SK-N-SH treated with all-trans-retinoic acid at 6 μM for 48 hours (cell line): ENCODE measurements at regions not wholly inside any gene's neighbourhood (a gene's known extent, or its start where the extent isn't known, plus 50 kb on each side); places are given as distances from the start of the nearest gene placed in this dataset.

Experiments used
- ATAC-seq: fragments of 200-7000 bp; cut with Tn5 transposase; 3 replicates; pipeline ENCODE4 v1.9.1; 2020; ENCODE audit warnings: mild to moderate bottlenecking, moderate library complexity
- ARNTL ChIP-seq: fragments of 450-650 bp; formaldehyde crosslinking; IDR thresholded peaks from 2 replicates; pipeline ENCODE4 v1.5.0; 2020; ENCODE audit warnings: low read depth, mild to moderate bottlenecking, moderate library complexity, borderline replicate concordance
- BACH2 ChIP-seq: fragments of 250-450 bp; sonication (Bioruptor Pico); IDR thresholded peaks from 2 replicates; pipeline ENCODE4 v1.9.0; 2021; ENCODE audit warnings: mild to moderate bottlenecking, borderline replicate concordance
- CSDC2 ChIP-seq: fragments of 250-450 bp; sonication (Bioruptor Pico); IDR thresholded peaks from 2 replicates; pipeline ENCODE4 v1.5.0; 2020; ENCODE audit warnings: mild to moderate bottlenecking, moderate library complexity
- ESRRG ChIP-seq: fragments of 250-450 bp; sonication (Bioruptor Pico); IDR thresholded peaks from 2 replicates; pipeline ENCODE4 v1.6.1; 2021; ENCODE audit warnings: mild to moderate bottlenecking
- GLIS3 ChIP-seq: fragments of 250-450 bp; sonication (Bioruptor Pico); IDR thresholded peaks from 2 replicates; pipeline ENCODE4 v1.5.0; 2020; ENCODE audit warnings: mild to moderate bottlenecking, moderate library complexity
- ISL1 ChIP-seq: fragments of 250-450 bp; sonication (Bioruptor Pico); IDR thresholded peaks from 2 replicates; pipeline ENCODE4 v2.1.2; 2022; ENCODE audit warnings: mild to moderate bottlenecking, moderate library complexity
- OSR1 ChIP-seq: fragments of 250-450 bp; sonication (Bioruptor Pico); IDR thresholded peaks from 2 replicates; pipeline ENCODE4 v1.8.0; 2022; ENCODE audit warnings: moderate library complexity, mild to moderate bottlenecking, inconsistent platforms
- PPARA ChIP-seq: fragments of 250-450 bp; sonication (Bioruptor Pico); IDR thresholded peaks from 2 replicates; pipeline ENCODE4 v1.5.0; 2020; ENCODE audit warnings: mild to moderate bottlenecking, borderline replicate concordance
- RARB ChIP-seq: fragments of 250-450 bp; sonication (Bioruptor Pico); IDR thresholded peaks from 2 replicates; pipeline ENCODE4 v1.8.0; 2021; ENCODE audit warnings: mild to moderate bottlenecking, moderate library complexity
- SNAI2 ChIP-seq: fragments of 250-450 bp; sonication (Bioruptor Pico); IDR thresholded peaks from 2 replicates; pipeline ENCODE4 v1.5.0; 2020; ENCODE audit warnings: mild to moderate bottlenecking, moderate library complexity
- TCF4 ChIP-seq: fragments of 250-450 bp; sonication (Bioruptor Pico); IDR thresholded peaks from 2 replicates; pipeline ENCODE4 v1.8.0; 2021; ENCODE audit warnings: mild to moderate bottlenecking, moderate library complexity, borderline replicate concordance
- TOX ChIP-seq: fragments of 250-450 bp; sonication (Bioruptor Pico); IDR thresholded peaks from 2 replicates; pipeline ENCODE4 v1.8.0; 2021; ENCODE audit warnings: mild to moderate bottlenecking, moderate library complexity, borderline replicate concordance
- ZC3H10 ChIP-seq: fragments of 250-450 bp; sonication (Bioruptor Pico); IDR thresholded peaks from 2 replicates; pipeline ENCODE4 v1.5.1; 2021; ENCODE audit warnings: mild to moderate bottlenecking, moderate library complexity
- ZFP3 ChIP-seq: fragments of 250-450 bp; sonication (Bioruptor Pico); IDR thresholded peaks from 2 replicates; pipeline ENCODE4 v1.5.0; 2020; ENCODE audit warnings: mild to moderate bottlenecking, moderate library complexity
- ZFP30 ChIP-seq: fragments of 450-650 bp; formaldehyde crosslinking; IDR thresholded peaks from 2 replicates; pipeline ENCODE4 v1.5.0; 2022; ENCODE audit warnings: mild to moderate bottlenecking, moderate library complexity
- ZNF565 ChIP-seq: fragments of 450-650 bp; formaldehyde crosslinking; conservative IDR thresholded peaks from 2 replicates; pipeline ENCODE4 v1.5.0; 2020; ENCODE audit warnings: low read depth, mild to moderate bottlenecking, moderate library complexity
- ZNF70 ChIP-seq: fragments of 450-650 bp; formaldehyde crosslinking; IDR thresholded peaks from 2 replicates; pipeline ENCODE4 v1.5.0; 2020; ENCODE audit warnings: mild to moderate bottlenecking, moderate library complexity
- ZNF8 ChIP-seq: fragments of 450-650 bp; formaldehyde crosslinking; IDR thresholded peaks from 2 replicates; pipeline ENCODE4 v1.5.0; 2020; ENCODE audit warnings: mild to moderate bottlenecking, moderate library complexity
- TF ChIP-seq, protein P1 (sequence below): fragments of 250-450 bp; sonication (Bioruptor Pico); IDR thresholded peaks from 2 replicates; pipeline ENCODE4 v1.5.1; 2020; ENCODE audit warnings: low read depth, mild to moderate bottlenecking, moderate library complexity
- TF ChIP-seq, protein P2 (sequence below): fragments of 250-450 bp; sonication (Bioruptor Pico); IDR thresholded peaks from 2 replicates; pipeline ENCODE4 v1.8.0; 2021; ENCODE audit warnings: low read depth, mild to moderate bottlenecking, moderate library complexity, borderline replicate concordance
- TF ChIP-seq, protein P3 (sequence below): fragments of 250-450 bp; sonication (Bioruptor Pico); IDR thresholded peaks from 2 replicates; pipeline ENCODE4 v1.5.0; 2020; ENCODE audit warnings: mild to moderate bottlenecking, moderate library complexity
- TF ChIP-seq, protein P4 (sequence below): fragments of 250-450 bp; sonication (Bioruptor Pico); IDR thresholded peaks from 2 replicates; pipeline ENCODE4 v1.8.0; 2020; ENCODE audit warnings: mild to moderate bottlenecking, moderate library complexity, borderline replicate concordance

DNA sequence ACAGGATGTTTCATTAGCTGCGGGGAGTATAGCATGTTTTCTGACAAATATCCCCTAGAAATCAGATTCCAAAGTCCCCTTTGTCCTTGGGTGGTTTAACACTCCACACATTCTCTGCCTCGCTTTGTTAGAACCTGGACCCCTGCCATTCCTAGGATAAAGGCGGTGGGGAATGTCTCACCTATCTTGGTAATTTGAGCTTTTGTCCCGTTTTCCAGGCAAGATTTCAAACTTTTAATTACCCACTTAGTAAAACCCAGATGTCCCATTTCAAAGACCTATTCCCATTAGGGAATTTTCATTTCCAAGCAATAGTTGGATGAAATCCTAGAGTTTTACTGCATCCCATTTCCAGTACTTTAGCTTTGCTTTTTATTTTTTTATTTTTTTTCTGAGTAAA is 501.0 kb upstream of the MAP3K7 start:
- ATAC-seq = no peak
- no peak for TF ChIP-seq ZNF70
- TF ChIP-seq GLIS3 (CRISPR knock-in tag) = no peak
- TF ChIP-seq ZNF8 (CRISPR knock-in tag) = no peak

DNA sequence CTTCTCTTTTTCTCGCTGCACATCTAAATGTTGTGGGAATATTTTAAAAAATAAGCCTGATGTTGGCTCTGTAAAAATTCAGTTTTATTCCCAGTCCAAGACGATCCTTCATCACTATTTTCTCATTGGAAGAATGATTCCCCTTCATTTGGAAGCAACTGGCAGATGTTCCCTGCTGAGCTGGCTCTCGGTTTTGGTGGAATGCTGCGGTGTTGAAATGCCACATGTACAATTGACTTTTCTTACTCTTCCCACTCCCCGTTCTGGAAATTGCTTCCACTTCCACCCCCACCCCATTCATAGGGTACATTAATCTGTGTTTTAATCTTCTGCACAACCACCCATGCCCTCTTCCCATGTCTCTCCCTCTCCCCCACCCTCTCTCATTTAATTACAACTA is 496.3 kb upstream of the MAP3K7 start:
- no peak for ATAC-seq
- TF ChIP-seq, protein P1, sequence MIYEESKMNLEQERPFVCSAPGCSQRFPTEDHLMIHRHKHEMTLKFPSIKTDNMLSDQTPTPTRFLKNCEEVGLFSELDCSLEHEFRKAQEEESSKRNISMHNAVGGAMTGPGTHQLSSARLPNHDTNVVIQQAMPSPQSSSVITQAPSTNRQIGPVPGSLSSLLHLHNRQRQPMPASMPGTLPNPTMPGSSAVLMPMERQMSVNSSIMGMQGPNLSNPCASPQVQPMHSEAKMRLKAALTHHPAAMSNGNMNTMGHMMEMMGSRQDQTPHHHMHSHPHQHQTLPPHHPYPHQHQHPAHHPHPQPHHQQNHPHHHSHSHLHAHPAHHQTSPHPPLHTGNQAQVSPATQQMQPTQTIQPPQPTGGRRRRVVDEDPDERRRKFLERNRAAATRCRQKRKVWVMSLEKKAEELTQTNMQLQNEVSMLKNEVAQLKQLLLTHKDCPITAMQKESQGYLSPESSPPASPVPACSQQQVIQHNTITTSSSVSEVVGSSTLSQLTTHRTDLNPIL = no peak
- TF ChIP-seq GLIS3 (CRISPR knock-in tag) = no peak
- TF ChIP-seq ZNF8 (CRISPR knock-in tag) = no peak
- no peak for TF ChIP-seq RARB
- TF ChIP-seq CSDC2 (CRISPR knock-in tag) = no peak
- TF ChIP-seq TCF4 (CRISPR knock-in tag) = no peak
- no peak for TF ChIP-seq OSR1 (CRISPR knock-in tag)
- TF ChIP-seq ZC3H10 = no peak
- TF ChIP-seq ZFP3 (CRISPR knock-in tag) = no peak
- TF ChIP-seq PPARA (CRISPR knock-in tag) = no peak
- TF ChIP-seq, protein P2, sequence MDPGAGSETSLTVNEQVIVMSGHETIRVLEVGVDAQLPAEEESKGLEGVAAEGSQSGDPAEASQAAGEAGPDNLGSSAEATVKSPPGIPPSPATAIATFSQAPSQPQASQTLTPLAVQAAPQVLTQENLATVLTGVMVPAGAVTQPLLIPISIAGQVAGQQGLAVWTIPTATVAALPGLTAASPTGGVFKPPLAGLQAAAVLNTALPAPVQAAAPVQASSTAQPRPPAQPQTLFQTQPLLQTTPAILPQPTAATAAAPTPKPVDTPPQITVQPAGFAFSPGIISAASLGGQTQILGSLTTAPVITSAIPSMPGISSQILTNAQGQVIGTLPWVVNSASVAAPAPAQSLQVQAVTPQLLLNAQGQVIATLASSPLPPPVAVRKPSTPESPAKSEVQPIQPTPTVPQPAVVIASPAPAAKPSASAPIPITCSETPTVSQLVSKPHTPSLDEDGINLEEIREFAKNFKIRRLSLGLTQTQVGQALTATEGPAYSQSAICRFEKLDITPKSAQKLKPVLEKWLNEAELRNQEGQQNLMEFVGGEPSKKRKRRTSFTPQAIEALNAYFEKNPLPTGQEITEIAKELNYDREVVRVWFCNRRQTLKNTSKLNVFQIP (CRISPR knock-in tag) = no peak
- TF ChIP-seq ARNTL = no peak
- TF ChIP-seq ZFP30 (CRISPR knock-in tag) = no peak
- TF ChIP-seq ESRRG (CRISPR knock-in tag) = no peak

DNA sequence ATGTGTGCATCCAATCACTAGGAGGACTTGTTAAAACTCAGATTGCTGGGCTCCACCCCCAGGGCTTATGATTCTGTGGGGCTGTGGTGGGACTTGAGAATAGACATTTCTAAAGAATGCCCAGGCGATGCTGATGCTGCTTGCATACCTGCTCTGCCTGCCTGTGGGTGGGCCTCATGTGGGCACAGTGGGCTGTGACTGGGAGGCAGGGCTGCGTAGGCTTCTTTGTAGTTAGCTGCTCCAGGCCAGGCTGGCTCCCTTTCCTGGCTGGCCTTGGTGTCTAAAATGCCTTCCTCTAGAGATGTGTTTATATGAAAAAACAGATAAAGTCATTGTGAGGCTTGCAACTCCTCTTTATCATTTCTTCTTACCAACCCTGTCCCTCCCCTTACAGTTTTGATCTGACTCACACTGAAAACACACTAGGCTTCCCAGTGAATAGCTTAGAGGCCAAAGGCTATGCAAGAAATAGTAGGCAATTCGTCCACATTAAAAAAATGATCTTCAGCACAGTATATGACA is 495.5 kb upstream of the MAP3K7 start:
- ATAC-seq = no peak
- TF ChIP-seq ZNF8 (CRISPR knock-in tag) = no peak

DNA sequence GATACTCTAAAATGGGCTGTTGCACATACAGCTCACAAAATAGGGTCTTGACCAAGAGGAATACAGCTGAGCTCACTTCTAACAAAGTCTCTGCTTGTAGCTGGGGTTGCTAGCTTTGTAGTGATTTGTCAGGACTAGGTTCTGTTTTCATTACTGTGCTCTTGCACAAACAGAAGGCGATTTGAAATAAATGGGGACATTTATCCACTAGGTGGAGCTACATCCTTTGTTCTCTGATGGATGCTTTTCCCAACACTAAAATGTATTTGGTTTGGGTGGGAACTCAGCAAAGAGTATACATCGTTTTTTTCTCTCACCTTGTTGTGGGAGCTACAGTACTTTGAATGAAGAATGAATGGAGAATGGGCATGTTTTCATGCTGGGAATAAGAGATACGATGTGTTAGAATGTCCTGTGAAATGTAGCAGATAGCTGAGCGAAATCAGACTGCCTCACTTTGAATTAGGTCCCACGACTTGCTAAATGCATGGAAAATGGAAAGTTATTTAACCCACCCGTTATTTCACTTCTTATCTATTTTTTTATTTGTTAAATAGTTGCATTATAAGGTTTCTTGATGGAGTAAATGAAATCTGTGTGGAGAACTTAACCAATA is 494.7 kb upstream of the MAP3K7 start:
- ATAC-seq = peak; percentile 82
- TF ChIP-seq ZFP3 (CRISPR knock-in tag) (no peak), ISL1 (no peak), ZNF565 (CRISPR knock-in tag) (no peak), SNAI2 (CRISPR knock-in tag) (no peak), ARNTL (no peak), ZNF8 (CRISPR knock-in tag) (no peak), ZFP30 (CRISPR knock-in tag) (no peak), OSR1 (CRISPR knock-in tag) (no peak), TOX (CRISPR knock-in tag) (no peak), GLIS3 (CRISPR knock-in tag) (no peak), BACH2 (CRISPR knock-in tag) (no peak), CSDC2 (CRISPR knock-in tag) (no peak), ZNF70 (no peak)
- TF ChIP-seq, protein P1 = no peak
- TF ChIP-seq, protein P3, sequence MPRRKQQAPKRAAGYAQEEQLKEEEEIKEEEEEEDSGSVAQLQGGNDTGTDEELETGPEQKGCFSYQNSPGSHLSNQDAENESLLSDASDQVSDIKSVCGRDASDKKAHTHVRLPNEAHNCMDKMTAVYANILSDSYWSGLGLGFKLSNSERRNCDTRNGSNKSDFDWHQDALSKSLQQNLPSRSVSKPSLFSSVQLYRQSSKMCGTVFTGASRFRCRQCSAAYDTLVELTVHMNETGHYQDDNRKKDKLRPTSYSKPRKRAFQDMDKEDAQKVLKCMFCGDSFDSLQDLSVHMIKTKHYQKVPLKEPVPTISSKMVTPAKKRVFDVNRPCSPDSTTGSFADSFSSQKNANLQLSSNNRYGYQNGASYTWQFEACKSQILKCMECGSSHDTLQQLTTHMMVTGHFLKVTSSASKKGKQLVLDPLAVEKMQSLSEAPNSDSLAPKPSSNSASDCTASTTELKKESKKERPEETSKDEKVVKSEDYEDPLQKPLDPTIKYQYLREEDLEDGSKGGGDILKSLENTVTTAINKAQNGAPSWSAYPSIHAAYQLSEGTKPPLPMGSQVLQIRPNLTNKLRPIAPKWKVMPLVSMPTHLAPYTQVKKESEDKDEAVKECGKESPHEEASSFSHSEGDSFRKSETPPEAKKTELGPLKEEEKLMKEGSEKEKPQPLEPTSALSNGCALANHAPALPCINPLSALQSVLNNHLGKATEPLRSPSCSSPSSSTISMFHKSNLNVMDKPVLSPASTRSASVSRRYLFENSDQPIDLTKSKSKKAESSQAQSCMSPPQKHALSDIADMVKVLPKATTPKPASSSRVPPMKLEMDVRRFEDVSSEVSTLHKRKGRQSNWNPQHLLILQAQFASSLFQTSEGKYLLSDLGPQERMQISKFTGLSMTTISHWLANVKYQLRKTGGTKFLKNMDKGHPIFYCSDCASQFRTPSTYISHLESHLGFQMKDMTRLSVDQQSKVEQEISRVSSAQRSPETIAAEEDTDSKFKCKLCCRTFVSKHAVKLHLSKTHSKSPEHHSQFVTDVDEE (CRISPR knock-in tag) = no peak
- TF ChIP-seq, protein P4, sequence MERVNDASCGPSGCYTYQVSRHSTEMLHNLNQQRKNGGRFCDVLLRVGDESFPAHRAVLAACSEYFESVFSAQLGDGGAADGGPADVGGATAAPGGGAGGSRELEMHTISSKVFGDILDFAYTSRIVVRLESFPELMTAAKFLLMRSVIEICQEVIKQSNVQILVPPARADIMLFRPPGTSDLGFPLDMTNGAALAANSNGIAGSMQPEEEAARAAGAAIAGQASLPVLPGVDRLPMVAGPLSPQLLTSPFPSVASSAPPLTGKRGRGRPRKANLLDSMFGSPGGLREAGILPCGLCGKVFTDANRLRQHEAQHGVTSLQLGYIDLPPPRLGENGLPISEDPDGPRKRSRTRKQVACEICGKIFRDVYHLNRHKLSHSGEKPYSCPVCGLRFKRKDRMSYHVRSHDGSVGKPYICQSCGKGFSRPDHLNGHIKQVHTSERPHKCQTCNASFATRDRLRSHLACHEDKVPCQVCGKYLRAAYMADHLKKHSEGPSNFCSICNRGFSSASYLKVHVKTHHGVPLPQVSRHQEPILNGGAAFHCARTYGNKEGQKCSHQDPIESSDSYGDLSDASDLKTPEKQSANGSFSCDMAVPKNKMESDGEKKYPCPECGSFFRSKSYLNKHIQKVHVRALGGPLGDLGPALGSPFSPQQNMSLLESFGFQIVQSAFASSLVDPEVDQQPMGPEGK = no peak
- TF ChIP-seq, protein P2 (CRISPR knock-in tag) = no peak
